HG03135 (cell line): ENCODE measurements at regions not wholly inside any gene's neighbourhood (a gene's known extent, or its start where the extent isn't known, plus 50 kb on each side); places are given as distances from the start of the nearest gene placed in this dataset.
"Not testable (repeated sequence)": the region's sequence is repeated elsewhere in the genome, so short reads cannot be mapped to it uniquely, and the experiment has no call there.

Source experiments
- ATAC-seq: cut with Tn5 transposase; IDR thresholded peaks from one replicate; pipeline ENCODE4 v1.9.1; 2021; ENCODE audit warnings: mild to moderate bottlenecking, moderate library complexity; ENCODE audit not compliant: unreplicated experiment

DNA sequence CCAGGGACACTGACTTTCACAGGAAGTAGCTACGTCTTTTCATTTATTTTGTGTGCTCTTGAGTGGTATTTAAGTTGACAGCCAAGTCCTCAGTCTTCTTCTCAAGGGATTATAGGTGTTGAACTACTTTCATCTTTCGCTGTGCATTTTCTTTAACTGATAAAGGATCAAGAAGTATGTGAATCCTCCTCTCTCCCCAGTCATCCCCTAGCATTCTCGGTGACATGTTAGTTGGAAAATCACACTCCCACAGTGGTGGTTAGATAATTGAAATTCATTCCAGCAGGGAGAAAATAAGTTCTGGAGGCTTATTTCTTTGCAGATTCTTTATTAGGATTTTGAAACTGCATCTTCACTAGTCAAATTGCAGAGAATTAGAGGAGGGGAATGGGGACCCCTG lies 569.4 kb downstream of the MEI4 start:
- no peak for ATAC-seq

GRCh38 chr6:78231002-78231401 lies 578.2 kb downstream of the MEI4 start:
- no peak for ATAC-seq

DNA sequence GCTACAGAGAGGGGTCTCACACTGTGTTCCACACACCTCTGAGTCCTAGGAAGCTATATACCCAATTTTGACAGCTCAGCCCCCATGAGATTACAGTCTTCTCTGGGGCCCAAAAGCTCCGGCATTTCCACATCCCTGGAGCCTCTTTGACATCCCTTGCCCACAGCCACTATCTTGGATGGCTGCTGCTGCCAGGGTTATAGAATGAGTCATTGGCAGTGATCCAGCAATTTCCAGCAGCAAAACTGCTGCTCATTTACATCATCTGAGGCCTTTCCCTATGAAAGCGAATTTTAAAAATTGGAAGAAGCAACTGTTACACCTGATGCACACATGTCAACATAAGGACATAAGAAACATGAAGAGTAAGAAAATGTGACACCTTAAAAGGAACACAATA lies 590.7 kb downstream of the MEI4 start:
- ATAC-seq: no peak

- no peak for ATAC-seq
Measured at GRCh38 chr6:78251931-78252330, 599.1 kb downstream of the MEI4 start.

- no peak for ATAC-seq
Measured at GRCh38 chr6:78253618-78254017, 600.8 kb downstream of the MEI4 start.

GRCh38 chr6:78259935-78260334 lies 607.1 kb downstream of the MEI4 start:
- ATAC-seq: no peak

- ATAC-seq: not testable (repeated sequence)
Measured at GRCh38 chr6:78260427-78260826, 606.9 kb upstream of the IRAK1BP1 start.

DNA sequence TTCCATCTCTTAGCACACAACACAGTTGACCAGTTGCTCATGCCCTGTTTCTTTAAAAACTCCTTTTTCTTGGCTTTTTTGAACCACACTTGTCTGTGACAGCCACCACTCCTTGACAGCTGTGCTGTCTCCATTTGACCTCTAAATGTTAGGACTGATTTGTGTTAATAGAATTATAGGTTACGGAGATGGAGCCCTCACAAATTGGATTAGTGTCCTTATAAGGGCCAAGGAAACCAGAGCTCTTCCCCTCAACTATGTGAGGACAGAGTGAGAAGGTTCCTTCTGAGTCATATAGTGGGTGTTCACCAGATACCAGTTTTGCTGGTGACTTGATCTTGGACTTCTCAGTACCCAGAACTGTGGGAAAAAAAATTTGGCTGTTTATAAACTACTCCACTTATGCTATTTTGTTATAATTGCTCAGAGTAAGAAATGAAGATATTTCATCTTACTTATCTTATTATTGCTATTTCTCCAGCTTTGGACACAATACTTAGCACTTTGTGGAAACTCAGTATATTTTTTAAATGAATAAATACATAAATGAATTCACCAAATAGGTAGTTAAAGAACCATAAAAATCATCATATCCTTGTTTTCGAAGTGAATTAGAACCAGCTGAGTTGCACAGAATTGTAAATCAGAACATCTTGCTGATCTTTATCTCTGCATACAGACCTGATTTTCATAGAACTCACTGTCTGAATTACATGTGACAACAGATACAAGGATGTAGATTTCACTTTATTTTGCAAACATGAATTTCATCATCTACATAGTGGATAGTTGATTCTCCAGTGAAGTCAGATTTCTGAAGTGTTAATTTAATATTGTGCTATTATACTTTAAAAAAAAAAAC lies 598.5 kb upstream of the IRAK1BP1 start:
- ATAC-seq: no peak

DNA sequence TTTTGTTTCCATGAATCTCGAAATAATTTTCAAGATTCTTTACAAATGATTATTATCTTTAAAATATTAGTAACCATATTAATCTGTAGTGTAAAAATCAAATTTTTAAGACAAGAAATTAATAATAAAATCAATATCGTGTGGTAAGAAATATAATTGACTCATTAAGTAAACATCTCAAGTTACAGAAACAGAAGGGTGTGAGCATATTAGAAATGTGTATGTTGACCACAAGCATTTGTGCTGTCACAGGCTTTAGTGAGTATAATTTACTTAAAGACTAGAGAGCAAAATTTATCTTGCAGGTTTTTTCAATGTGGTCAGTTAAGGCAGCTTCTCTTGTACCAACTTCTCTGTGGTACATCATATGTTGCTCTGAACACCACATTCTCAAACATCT lies 566.5 kb upstream of the IRAK1BP1 start:
- no peak for ATAC-seq

DNA sequence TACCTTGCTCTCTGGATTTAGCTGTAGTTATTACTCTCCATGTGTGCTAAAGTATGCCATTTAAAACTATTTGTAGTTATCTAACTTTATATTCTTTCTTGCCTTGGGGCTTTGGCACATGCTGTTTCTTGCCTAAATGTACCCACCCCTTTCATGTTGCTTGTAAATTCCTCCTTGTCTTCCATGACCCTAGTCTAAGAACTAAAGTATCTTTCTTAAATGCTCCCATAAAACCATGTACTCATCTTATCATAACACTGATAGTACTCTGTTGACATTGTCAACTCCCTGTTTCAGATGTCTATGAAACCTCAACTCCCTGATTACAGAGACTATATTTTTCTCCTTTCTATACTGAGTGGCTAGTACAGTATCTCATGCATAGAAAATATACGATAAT lies 564.9 kb upstream of the IRAK1BP1 start:
- no peak for ATAC-seq

DNA sequence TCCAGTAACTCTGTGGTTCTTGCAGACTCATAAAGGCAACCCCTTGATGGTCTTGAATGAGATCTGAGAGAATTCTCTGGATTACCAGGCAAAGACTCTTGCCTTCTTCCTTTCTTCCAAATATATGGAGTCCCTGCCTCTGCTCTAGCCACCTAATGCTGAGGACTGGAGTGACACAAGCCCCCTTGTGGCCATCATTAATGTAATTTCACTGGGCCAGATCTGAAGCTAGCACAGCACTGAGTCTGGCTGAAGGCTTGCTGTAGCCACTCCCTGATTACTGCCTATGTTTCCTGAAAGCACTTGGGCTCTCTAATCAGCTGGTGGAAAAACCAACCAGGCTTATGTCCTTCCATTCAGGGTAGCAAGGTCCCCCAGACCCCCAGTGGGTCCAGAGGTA lies 559.3 kb upstream of the IRAK1BP1 start:
- ATAC-seq: no peak

GRCh38 chr6:78322068-78322845 lies 545.1 kb upstream of the IRAK1BP1 start:
- no peak for ATAC-seq

GRCh38 chr6:78324213-78324612 lies 543.1 kb upstream of the IRAK1BP1 start:
- no peak for ATAC-seq

DNA sequence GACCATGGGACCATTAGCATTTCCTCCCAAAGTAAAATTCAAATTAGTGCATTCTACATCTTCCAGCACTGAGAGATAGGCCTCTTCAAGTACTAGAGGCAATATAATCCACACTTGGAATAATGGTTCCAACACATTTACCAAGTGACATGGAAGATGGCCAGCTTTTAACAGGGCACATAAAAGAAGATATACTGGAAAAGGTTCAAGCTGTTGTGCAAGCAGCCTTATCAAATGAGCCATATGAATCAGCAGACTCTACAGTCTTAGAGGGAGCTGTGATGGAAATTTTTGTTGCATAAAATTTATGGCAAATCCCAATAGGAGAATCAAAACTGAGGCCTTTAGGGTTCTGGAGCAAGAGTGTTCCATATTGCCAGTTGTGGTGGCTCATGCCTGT lies 526.6 kb upstream of the IRAK1BP1 start:
- no peak for ATAC-seq

- ATAC-seq: no peak
Measured at GRCh38 chr6:78345882-78346281, 521.5 kb upstream of the IRAK1BP1 start.

DNA sequence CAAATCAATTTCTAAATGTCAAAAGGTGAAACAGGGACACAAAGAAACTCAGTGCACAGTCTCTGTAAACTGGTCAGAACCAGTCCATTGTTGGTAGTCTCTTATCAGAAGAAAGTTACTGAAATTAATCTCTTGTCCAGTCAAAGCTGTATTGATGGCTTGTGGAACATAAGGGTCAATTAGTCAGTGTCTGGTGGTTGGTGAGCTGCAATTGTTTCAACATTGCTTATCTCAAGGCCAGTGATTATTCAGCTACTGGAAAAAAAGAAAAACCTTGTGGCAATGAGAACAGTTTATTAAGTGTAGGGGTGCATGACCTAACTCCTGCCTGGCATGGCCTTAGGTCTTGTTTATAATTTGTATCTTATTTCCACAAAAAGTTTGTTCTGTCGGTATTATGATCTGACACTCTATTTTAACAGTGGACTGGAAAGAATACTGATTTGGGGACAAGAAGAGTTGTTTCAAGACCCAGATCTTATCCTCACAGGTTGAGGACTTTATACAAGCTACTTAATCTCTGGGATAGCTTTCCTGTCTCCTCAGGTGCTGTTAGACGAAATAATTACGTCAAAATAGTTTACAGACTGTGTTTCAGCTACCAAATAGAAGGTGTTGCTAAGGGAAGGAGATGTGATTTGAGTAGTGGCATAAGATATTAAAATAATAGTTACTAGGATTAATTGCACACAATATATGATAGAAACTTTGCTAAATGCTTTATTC lies 520.0 kb upstream of the IRAK1BP1 start:
- ATAC-seq: no peak

DNA sequence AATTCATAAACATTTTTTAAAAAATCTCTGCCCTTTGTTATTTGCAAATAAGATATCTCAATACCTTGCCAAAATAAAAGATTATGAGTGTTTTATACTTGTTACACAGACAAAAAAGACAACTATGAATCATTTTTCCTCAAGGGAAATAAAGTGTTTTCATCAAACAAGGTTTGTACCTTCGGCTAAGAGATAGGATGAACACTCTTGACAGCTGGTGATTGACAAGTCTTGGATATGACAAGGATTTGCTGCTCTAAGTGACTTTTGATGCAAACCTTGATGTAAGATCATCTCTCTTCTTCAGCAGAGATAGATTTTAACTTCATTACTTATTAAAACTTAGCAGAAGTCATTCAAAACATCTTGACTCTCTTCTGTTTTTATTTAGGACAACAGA lies 514.3 kb upstream of the IRAK1BP1 start:
- ATAC-seq: no peak

DNA sequence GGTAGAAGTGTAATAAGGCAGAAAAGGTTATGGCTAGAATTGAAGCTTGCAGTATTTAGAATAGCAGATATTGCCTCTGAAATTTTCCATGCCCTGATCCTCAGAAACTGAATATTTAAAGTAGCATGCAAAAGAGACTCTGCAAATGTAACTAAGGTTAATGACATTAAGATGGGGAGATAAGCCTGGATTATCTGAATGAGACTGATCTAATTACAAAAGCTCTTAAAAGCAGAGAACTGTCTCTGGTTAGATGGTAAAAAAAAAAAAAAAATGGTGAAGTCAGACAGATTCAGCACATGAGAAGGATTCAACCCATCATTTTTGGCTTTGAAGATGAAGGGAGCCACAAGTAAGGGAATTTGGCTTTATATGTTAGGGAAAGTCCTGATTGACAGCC lies 503.7 kb upstream of the IRAK1BP1 start:
- ATAC-seq: no peak

GRCh38 chr6:78365473-78365872 lies 501.9 kb upstream of the IRAK1BP1 start:
- ATAC-seq: no peak

GRCh38 chr6:78377056-78377455 lies 490.3 kb upstream of the IRAK1BP1 start:
- no peak for ATAC-seq

- ATAC-seq: no peak
Measured at GRCh38 chr6:78379982-78380381, 487.4 kb upstream of the IRAK1BP1 start.

GRCh38 chr6:78380541-78380940 lies 486.8 kb upstream of the IRAK1BP1 start:
- no peak for ATAC-seq
